Renal pelvis (tissue), 1 donor: ENCODE measurements at regions not wholly inside any gene's neighbourhood (a gene's known extent, or its start where the extent isn't known, plus 50 kb on each side); places are given as distances from the start of the nearest gene placed in this dataset.
"Not testable (repeated sequence)": the region's sequence is repeated elsewhere in the genome, so short reads cannot be mapped to it uniquely, and the experiment has no call there.

ENCODE experiments used
- DNase-seq: peaks from one replicate; pipeline ENCODE4 v3.0.0-alpha.2; 2013

DNA sequence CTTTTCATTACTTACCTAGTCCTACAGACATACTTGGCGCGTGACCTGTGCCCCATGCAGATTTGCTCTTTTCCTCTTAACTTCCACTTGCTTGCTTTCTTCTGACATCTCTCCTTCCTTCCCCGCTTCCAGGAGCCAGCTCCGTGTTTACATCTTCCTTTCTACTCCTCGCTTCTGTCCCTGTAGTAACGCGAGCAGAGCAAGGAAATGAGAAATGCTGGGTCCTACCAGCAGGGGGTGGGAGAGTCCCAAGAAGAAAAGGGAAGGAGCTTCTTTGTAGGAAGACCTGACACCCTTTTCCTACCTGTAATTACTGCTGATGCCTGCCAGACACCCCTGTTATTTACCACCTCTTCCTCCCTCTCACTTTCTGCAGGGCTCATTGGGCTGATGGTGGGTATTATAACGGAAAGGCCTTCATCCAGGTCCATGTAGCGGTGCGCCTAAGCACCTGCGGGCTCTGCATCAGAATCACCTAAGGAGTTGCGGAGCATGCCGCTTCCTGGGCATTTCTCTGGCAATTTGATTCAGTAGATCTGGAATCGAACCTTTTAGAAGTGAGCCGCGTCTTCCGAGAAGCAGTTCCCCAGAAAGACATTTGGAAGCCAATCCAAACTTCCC, 1260.8 kb upstream of the WWC1 start:
- no peak for DNase-seq

DNA sequence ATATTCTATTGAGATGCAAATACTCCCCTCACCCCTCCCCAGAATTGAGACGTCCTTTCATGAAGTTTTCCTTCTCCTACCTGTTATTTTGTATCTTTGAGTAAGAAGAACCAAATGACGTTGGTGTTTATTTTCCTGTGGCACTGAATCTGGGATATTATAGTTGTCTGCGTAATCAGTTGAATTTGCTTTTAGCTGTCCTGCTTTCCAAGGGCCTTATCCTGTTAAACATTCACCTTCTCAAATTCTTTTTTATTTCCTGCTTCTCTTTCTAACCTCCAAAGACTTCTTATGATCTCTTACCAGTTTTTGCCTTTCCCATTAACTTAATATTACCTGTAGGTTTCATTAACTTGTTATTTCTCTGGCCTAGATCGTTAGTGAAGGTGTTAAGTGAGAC, 1254.9 kb upstream of the WWC1 start:
- DNase-seq: no peak

- peak; percentile 35 for DNase-seq
Measured at GRCh38 chr5:167049043-167049663, 1242.3 kb upstream of the WWC1 start.

DNA sequence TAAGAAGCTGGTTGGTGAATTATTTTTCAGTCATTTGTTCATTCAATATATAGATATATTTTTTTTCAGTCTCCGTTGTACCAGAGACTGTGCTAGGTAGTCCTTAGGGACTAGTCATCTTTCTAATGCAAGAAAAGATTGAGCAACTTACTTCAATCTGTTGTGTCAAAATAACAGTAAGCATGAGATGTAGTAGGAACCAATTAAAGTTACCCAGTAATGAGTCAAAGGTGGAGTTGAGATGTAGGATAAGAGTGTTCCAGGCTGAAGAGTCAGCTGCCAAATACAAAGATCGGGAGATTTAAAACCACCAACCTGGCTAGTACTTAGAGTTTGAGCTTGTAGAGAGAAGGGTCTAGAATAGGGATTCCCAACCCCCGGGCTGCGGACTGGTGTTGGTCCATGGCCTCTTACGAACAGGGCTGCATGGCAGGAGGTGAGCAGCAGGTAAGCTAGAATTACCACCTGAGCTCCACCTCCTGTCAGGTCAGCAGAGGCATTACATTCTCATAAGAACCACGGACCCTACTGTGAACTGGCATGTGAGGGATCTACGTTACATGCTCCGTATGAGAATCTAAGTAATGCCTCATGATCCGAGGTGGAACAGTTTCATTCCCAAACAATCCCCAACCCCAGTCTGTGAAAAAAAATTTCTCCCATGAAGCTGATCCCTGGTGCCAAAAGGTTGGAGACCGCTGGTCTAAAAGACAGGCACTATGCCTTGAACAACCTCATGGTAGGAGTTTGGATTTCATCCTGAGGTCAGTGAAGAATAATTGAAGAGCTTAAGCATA, 1241.5 kb upstream of the WWC1 start:
- no peak for DNase-seq

DNA sequence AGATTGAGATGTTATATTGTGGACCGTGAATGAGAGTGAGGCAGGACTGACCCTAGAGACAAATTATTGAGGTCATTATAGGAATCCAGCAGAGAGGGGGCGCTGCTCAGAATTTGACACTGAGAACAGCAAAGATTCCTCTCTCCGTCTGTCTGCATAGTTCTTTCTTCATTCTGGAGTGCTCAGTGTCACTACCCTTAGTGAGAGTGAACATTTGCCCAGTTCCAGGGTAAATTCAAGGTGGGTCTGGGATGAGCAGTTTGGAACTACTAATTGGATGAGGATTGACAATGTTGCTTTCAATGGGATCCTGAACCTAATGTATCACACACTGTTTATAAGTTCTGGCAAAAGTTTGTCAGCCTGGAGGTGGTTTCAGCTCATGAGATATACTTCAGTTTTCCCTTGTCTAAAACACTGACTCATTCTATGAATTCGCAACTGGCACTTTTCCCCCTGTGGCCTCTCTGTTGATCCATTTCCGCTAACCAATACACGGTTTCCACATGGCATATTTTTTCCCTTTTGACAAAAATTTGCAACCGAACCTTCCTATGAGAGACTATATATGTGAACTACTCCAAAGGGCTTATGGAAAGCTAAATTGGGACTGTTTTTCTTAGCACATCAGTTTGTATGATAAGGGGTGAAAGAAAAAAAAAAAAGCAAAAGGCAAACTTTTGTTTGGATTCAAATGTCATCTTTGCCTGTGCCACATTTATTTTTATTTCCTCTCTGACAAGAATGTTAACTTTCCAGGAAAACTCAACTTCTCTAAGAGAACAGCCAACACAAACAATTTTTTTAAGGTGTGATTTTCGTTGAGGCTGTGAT, 1240.7 kb upstream of the WWC1 start:
- DNase-seq: no peak

DNA sequence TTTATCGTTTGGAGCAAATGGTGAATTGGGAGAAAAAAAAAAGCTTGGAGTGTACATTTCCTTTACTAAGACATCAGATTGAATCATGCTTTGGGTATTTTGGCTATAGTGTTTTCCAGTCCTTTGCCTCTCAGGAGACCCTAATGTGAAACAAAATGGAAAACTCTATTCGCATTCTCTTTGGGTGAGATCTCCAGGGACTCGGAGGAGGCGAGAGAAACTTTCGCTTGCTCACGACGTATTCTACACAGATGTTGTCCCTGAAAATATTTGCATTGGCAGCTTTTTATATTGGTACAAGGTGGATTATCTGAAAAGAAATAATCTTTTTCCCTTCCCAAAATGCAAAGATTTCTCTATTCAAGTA, 1240.1 kb upstream of the WWC1 start:
- DNase-seq: no peak

DNA sequence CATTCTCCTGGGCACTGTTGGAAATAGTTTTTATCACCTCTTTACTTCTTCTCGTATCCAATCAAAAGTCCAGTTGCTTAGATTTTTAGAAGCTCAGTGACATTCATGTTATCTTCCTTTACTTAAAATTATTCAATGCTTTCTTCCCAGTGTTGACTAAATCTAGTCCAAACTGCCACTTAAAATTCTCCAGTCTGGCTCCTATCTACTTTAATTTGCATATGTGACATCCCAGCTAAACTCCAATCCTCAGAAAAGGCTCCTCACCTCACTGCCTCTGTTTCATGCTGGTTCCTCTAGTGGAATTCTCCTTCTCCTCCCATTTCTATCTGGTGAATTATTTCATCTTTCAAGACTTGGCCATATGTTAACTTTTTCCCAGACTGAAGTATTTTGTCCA, 1238.7 kb upstream of the WWC1 start:
- DNase-seq: no peak

GRCh38 chr5:167057665-167058064, 1233.8 kb upstream of the WWC1 start:
- peak; percentile 34 for DNase-seq

GRCh38 chr5:167061695-167062094, 1229.8 kb upstream of the WWC1 start:
- DNase-seq: no peak

- DNase-seq: no peak
Measured at GRCh38 chr5:167063116-167063515, 1228.3 kb upstream of the WWC1 start.

GRCh38 chr5:167063788-167064187, 1227.7 kb upstream of the WWC1 start:
- DNase-seq: no peak

DNA sequence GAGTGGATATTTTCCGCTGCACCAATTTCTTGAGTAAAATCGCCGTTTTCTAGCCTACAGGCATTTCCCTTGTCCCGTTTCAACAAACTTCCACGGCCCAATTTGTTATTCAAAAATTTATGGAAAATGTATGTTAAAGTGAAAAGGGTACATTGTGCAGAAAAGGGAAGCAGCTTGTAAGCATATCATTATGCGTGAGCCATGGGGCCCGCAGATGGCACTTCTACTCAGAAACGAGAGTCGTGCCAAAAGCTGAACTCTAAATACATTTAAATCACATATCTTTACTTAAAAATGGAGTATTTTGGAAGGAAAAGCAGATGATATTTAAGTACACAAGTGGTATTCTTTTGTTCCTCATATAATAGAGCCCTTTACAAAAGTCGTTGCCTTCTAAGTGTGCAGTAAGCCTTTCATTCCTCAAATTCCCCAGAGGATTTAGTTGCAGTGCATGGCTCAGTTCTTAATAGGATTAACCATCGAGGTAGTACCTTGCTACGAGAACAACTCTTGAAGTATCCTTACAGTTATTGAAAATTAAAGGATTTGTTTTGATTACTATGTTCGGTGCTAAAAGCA, 1227.2 kb upstream of the WWC1 start:
- DNase-seq: no peak

DNA sequence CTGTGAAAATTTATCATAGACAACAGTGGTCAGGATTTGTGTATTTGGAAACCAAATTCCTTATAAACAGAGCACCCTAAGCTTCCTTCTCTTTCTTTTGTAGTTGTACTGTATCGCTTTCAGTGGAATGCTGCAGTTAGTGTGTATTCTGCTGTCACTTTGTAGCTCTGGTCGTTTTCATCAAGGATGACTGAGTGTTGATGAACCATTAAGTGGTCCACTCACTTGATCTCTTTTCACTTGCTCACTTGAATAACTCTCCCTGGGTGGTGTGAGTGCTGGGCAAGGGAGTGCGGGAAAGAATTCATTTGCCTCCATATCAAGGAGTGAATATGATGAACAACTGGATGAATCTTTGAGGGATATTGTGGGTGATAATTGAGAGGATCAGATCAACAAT, 1225.7 kb upstream of the WWC1 start:
- DNase-seq: peak; percentile 47

- no peak for DNase-seq
Measured at GRCh38 chr5:167071981-167072610, 1219.3 kb upstream of the WWC1 start.

DNA sequence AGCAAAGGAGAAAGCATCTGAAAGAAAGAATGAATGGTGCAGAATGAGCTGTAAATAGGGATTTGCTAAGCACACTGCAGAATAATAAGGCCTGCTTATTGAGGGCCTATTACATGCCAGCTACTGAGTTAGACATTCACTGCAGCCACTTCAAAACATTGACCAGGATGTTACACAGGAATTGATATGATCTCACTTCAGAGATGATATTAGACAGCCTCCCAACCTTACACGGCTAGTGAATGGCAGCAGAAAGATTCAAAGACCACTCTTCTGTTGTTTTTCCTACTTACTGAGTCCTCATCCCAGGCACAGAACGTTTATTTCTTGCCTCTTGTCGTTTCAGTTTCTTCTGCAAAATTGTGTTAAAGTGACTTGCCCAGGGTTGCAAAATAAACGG, 1209.9 kb upstream of the WWC1 start:
- DNase-seq: no peak

GRCh38 chr5:167096816-167097215, 1194.6 kb upstream of the WWC1 start:
- no peak for DNase-seq

DNA sequence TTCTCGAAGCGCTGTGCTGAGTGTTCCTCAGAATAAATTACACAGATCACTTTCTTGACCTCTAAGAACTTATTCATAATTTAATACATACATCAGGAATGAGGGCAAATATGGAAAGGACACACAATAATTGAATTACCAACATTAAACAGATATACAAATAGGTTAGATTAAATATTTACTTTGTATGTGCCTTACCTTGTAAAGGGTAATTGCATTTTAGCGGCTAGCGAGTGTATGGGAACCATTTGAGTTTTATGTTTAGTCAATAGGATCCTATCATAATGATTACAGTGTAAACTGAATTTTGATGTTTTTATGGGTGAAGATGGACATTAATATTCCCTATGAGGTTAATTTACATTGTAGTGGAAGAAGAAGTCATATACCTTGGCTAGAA, 1187.1 kb upstream of the WWC1 start:
- DNase-seq: no peak

DNA sequence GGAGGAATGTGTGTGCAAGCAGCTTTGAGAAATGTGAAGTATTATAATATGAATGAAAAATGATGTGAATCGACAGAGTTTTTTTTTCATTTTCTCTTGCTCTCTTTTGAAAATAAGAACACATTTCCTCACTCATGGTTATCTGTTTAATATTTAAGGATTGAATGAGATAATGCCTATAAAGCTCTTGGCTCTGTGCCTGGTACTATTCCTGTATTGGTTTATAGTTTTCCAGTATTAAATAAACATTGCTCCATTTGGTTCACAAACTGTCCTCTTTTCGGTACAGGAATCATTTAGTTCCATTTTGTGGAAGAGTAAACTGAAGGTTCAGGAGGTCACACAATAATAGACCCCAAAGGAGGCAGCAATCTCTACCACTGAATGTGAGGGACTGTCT, 1185.5 kb upstream of the WWC1 start:
- DNase-seq: no peak

GRCh38 chr5:167107684-167108083, 1183.8 kb upstream of the WWC1 start:
- DNase-seq: no peak

GRCh38 chr5:167108266-167108665, 1183.2 kb upstream of the WWC1 start:
- not testable (repeated sequence) for DNase-seq

- no peak for DNase-seq
Measured at GRCh38 chr5:167112556-167112955, 1178.9 kb upstream of the WWC1 start.

DNA sequence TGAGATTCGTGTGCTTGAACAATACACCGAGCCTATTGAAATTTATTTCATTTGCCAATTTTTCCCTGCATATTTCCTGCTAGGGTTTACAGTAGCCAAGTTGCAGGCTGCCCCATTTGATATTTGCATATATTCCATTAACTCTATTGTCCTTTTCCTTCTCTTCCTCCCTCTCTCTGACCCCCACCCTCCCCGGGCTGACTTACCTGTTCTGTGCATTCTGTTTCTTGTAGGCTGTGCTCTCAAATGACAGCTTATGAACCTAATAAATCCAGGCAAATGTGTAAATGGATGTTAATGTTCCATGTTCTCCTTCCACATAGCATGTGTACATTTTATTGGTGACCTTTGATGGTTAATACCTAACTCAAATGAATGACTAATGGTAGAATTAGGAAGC, 1169.2 kb upstream of the WWC1 start:
- no peak for DNase-seq
